ENCODE measurements at regions not wholly inside any gene's neighbourhood (a gene's known extent, or its start where the extent isn't known, plus 50 kb on each side); places are given as distances from the start of the nearest gene placed in this dataset.

DNA sequence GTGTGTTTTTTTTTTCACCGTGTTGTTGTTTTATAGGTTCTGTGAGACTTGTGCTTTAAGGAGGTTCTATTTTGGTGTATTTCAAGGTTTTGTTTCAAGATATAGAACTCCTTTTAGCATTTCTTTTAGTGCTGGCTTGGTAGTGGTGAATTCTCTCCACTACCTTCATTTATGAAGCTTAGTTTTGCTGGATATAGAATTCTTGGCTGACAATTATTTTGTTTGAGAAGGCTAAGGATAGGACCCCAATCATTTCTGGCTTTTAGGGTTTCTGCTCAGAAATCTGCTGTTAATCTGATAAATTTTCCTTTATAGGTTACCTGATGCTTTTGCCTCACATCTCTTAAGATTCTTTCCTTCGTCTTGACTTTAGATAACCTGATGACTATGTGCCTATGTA lies 66.8 kb downstream of the MSTN start:
- Histone ChIP-seq H4K8ac (replicated peaks; ENCODE audit: insufficient read length, low read depth, low read length) (no peak overlapping the region), H2BK5ac (ENCODE audit: insufficient read length, low read length) (no peak overlapping the region), H4K5ac (ENCODE audit: insufficient read length, low read depth, low read length) (no peak overlapping the region), H3K14ac (ENCODE audit: insufficient read depth, low read length) (no peak overlapping the region), H3K23ac (ENCODE audit: insufficient read length, low read depth, low read length) (no peak overlapping the region), H3K9me3 (ENCODE audit: control insufficient read depth, low read depth, low read length) (no peaks in the 10 kb centered on the region), H3K79me2 (ENCODE audit: insufficient read depth, low read length) (no peaks in the 10 kb centered on the region), H4K91ac (ENCODE audit: insufficient read length, low read depth, low read length) (no peak overlapping the region), H3K23me2 (ENCODE audit: insufficient read length, low read depth, low read length, poor library complexity, severe bottlenecking) (no peaks in the 10 kb centered on the region), H3K4ac (ENCODE audit: low read depth, low read length) (no peak overlapping the region), H2BK15ac (ENCODE audit: low read depth, low read length) (no peak overlapping the region), H2BK20ac (ENCODE audit: low read depth, low read length, poor library complexity, severe bottlenecking) (no peak overlapping the region), H3T11ph (ENCODE audit: low read length) (no peak overlapping the region), H2AFZ (ENCODE audit: low read length) (no peak overlapping the region), H3K4me2 (ENCODE audit: insufficient read depth, insufficient read length, low read length) (no peak overlapping the region), H3K9ac (ENCODE audit: extremely low read depth, insufficient read length, low read length) (no peak overlapping the region), H3K27me3 (ENCODE audit: insufficient read depth, low read length) (no peaks in the 10 kb centered on the region), H2BK12ac (ENCODE audit: insufficient read length, low read depth, low read length) (no peak overlapping the region), H3K79me1 (ENCODE audit: insufficient read depth, low read depth, low read length, poor library complexity, severe bottlenecking) (no peaks in the 10 kb centered on the region), H2AK5ac (ENCODE audit: insufficient read length, low read length) (no peak overlapping the region), H4K20me1 (ENCODE audit: control insufficient read depth, insufficient read depth, insufficient read length) (no peaks in the 10 kb centered on the region), H3K27ac (ENCODE audit: insufficient read length, low read depth, low read length) (no peak overlapping the region), H2BK120ac (ENCODE audit: low read depth, low read length, poor library complexity, severe bottlenecking) (no peak overlapping the region), H3K56ac (ENCODE audit: insufficient read length, low read depth, low read length) (no peak overlapping the region), H3K4me1 (ENCODE audit: insufficient read depth, low read length) (no peaks in the 10 kb centered on the region), H3K18ac (ENCODE audit: insufficient read length, low read depth, low read length) (no peak overlapping the region)
- no peaks in the 10 kb centered on the region for H3K4me1 Mint-ChIP-seq
- H3K4me3 Mint-ChIP-seq: no peak overlapping the region
- no peak for TF ChIP-seq CTCF (conservative IDR thresholded peaks at IDR 0.05)
- H3K27me3 Mint-ChIP-seq (ENCODE audit: low read depth): no peaks in the 10 kb centered on the region; the same call in 1 of the 2 replicates
- H3K9me3 Mint-ChIP-seq: peaks cover 21 to 27% of the 10 kb centered on the region in 2 experiments
- H3K36me3 Mint-ChIP-seq (ENCODE audit: insufficient read depth in 1 of 3, low read depth in 3 of 3): peaks cover 2 to 15% (median 2%) of the 10 kb centered on the region in 3 experiments; a peak in 4 of 7 replicates
- no peak for DNase-seq
- H3K27ac Mint-ChIP-seq: no peak overlapping the region
- WGBS (ENCODE audit: extremely low coverage, insufficient read length, low lambda C conversion rate): no CpG with 5 or more reads among the region's 2 CpGs
